ENCODE measurements at regions not wholly inside any gene's neighbourhood (a gene's known extent, or its start where the extent isn't known, plus 50 kb on each side); places are given as distances from the start of the nearest gene placed in this dataset.
"Not testable (repeated sequence)": the region's sequence is repeated elsewhere in the genome, so short reads cannot be mapped to it uniquely, and the experiment has no call there.

GRCh38 chr3:104257486-104257885 lies 1109.2 kb upstream of the ALCAM start:
- Histone ChIP-seq H4K20me1 (ENCODE audit: insufficient read depth, low read length) (no peaks in the 10 kb centered on the region), H3K4me1 (ENCODE audit: low read length) (no peaks in the 10 kb centered on the region), H3K4me2 (ENCODE audit: low read depth, low read length) (no peak overlapping the region), H3K4me3 (ENCODE audit: low read length) (no peak overlapping the region), H3K79me2 (ENCODE audit: low read length) (no peaks in the 10 kb centered on the region), H3K36me3 (replicated peaks; ENCODE audit: insufficient read depth, low read length) (no peaks in the 10 kb centered on the region), H2AFZ (ENCODE audit: low read length) (no peak overlapping the region), H3F3A (ENCODE audit: insufficient read depth, low read length) (no peaks in the 10 kb centered on the region), H3K9me3 (replicated peaks; ENCODE audit: insufficient read depth, low read length) (no peaks in the 10 kb centered on the region), H3K9ac (ENCODE audit: low read length) (no peak overlapping the region), H3K9me2 (replicated peaks; ENCODE audit: insufficient read depth, low read length) (no peaks in the 10 kb centered on the region), H3K27me3 (replicated peaks; ENCODE audit: insufficient read depth, low read length) (no peaks in the 10 kb centered on the region), H3K27ac (ENCODE audit: low read length) (no peak overlapping the region)
- TF ChIP-seq, protein P1, sequence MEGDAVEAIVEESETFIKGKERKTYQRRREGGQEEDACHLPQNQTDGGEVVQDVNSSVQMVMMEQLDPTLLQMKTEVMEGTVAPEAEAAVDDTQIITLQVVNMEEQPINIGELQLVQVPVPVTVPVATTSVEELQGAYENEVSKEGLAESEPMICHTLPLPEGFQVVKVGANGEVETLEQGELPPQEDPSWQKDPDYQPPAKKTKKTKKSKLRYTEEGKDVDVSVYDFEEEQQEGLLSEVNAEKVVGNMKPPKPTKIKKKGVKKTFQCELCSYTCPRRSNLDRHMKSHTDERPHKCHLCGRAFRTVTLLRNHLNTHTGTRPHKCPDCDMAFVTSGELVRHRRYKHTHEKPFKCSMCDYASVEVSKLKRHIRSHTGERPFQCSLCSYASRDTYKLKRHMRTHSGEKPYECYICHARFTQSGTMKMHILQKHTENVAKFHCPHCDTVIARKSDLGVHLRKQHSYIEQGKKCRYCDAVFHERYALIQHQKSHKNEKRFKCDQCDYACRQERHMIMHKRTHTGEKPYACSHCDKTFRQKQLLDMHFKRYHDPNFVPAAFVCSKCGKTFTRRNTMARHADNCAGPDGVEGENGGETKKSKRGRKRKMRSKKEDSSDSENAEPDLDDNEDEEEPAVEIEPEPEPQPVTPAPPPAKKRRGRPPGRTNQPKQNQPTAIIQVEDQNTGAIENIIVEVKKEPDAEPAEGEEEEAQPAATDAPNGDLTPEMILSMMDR (IDR thresholded peaks at IDR 0.05; ENCODE audit: low read length) = no peak
- TF ChIP-seq EZH2 (optimal IDR thresholded peaks at IDR 0.05; ENCODE audit: low read depth, low read length) (no peak), EZH2phosphoT487 (IDR thresholded peaks at IDR 0.05; ENCODE audit: low read length) (no peak)
- no peak for DNase-seq

- no peak for DNase-seq
- Histone ChIP-seq H3K36me3 (replicated peaks; ENCODE audit: insufficient read depth, low read length) (no peaks in the 10 kb centered on the region), H3K9me3 (replicated peaks; ENCODE audit: insufficient read depth, low read length) (no peaks in the 10 kb centered on the region), H3K9me2 (replicated peaks; ENCODE audit: insufficient read depth, low read length) (no peaks in the 10 kb centered on the region), H3K27ac (ENCODE audit: low read length) (no peak overlapping the region), H2AFZ (ENCODE audit: low read length) (no peak overlapping the region), H3K4me3 (ENCODE audit: low read length) (no peak overlapping the region), H3K4me1 (ENCODE audit: low read length) (no peaks in the 10 kb centered on the region), H3K79me2 (ENCODE audit: low read length) (no peaks in the 10 kb centered on the region), H3K9ac (ENCODE audit: low read length) (no peak overlapping the region), H4K20me1 (ENCODE audit: insufficient read depth, low read length) (no peaks in the 10 kb centered on the region), H3K27me3 (replicated peaks; ENCODE audit: insufficient read depth, low read length) (no peaks in the 10 kb centered on the region), H3F3A (ENCODE audit: insufficient read depth, low read length) (no peaks in the 10 kb centered on the region), H3K4me2 (ENCODE audit: low read depth, low read length) (no peak overlapping the region)
- TF ChIP-seq, protein P1 (IDR thresholded peaks at IDR 0.05; ENCODE audit: low read length) = no peak
- TF ChIP-seq EZH2 (optimal IDR thresholded peaks at IDR 0.05; ENCODE audit: low read depth, low read length) (no peak), EZH2phosphoT487 (IDR thresholded peaks at IDR 0.05; ENCODE audit: low read length) (no peak)
Measured at GRCh38 chr3:104263477-104263876, 1103.2 kb upstream of the ALCAM start.

GRCh38 chr3:104266219-104266618 lies 1100.5 kb upstream of the ALCAM start:
- H3K4me3 ChIP-seq (ENCODE audit: low read length); H3K9me3 ChIP-seq (replicated peaks; ENCODE audit: insufficient read depth, low read length); H3K4me2 ChIP-seq (ENCODE audit: low read depth, low read length); H3K4me1 ChIP-seq (ENCODE audit: low read length); H4K20me1 ChIP-seq (ENCODE audit: insufficient read depth, low read length); H3K27ac ChIP-seq (ENCODE audit: low read length); H3K27me3 ChIP-seq (replicated peaks; ENCODE audit: insufficient read depth, low read length); H3K9me2 ChIP-seq (replicated peaks; ENCODE audit: insufficient read depth, low read length); H3K9ac ChIP-seq (ENCODE audit: low read length); H3K36me3 ChIP-seq (replicated peaks; ENCODE audit: insufficient read depth, low read length); H2AFZ ChIP-seq (ENCODE audit: low read length); DNase-seq; H3F3A ChIP-seq (ENCODE audit: insufficient read depth, low read length); H3K79me2 ChIP-seq (ENCODE audit: low read length): not testable (repeated sequence)

GRCh38 chr3:104269771-104270170 lies 1096.9 kb upstream of the ALCAM start:
- no peaks in the 10 kb centered on the region for H3K9me3 ChIP-seq (replicated peaks; ENCODE audit: insufficient read depth, low read length)
- no peaks in the 10 kb centered on the region for H3K9me2 ChIP-seq (replicated peaks; ENCODE audit: insufficient read depth, low read length)
- no peaks in the 10 kb centered on the region for H3K27me3 ChIP-seq (replicated peaks; ENCODE audit: insufficient read depth, low read length)
- H3K79me2 ChIP-seq (ENCODE audit: low read length) = no peaks in the 10 kb centered on the region
- no peak overlapping the region for H3K4me3 ChIP-seq (ENCODE audit: low read length)
- H3K27ac ChIP-seq (ENCODE audit: low read length) = no peak overlapping the region
- H3K4me1 ChIP-seq (ENCODE audit: low read length) = no peaks in the 10 kb centered on the region
- no peaks in the 10 kb centered on the region for H3F3A ChIP-seq (ENCODE audit: insufficient read depth, low read length)
- H3K36me3 ChIP-seq (replicated peaks; ENCODE audit: insufficient read depth, low read length) = no peaks in the 10 kb centered on the region
- H3K9ac ChIP-seq (ENCODE audit: low read length) = no peak overlapping the region
- H3K4me2 ChIP-seq (ENCODE audit: low read depth, low read length) = no peak overlapping the region
- no peak for TF ChIP-seq EZH2 (optimal IDR thresholded peaks at IDR 0.05; ENCODE audit: low read depth, low read length)
- TF ChIP-seq EZH2phosphoT487 (IDR thresholded peaks at IDR 0.05; ENCODE audit: low read length) = no peak
- TF ChIP-seq, protein P1 (IDR thresholded peaks at IDR 0.05; ENCODE audit: low read length) = no peak
- no peak overlapping the region for H2AFZ ChIP-seq (ENCODE audit: low read length)
- no peaks in the 10 kb centered on the region for H4K20me1 ChIP-seq (ENCODE audit: insufficient read depth, low read length)
- DNase-seq = no peak

Measured in MM.1S (cell line).